ENCODE measurements at regions not wholly inside any gene's neighbourhood (a gene's known extent, or its start where the extent isn't known, plus 50 kb on each side); places are given as distances from the start of the nearest gene placed in this dataset.

- peaks cover 8% of the 10 kb centered on the region for H3K4me1 Mint-ChIP-seq
- TF ChIP-seq, protein P1, sequence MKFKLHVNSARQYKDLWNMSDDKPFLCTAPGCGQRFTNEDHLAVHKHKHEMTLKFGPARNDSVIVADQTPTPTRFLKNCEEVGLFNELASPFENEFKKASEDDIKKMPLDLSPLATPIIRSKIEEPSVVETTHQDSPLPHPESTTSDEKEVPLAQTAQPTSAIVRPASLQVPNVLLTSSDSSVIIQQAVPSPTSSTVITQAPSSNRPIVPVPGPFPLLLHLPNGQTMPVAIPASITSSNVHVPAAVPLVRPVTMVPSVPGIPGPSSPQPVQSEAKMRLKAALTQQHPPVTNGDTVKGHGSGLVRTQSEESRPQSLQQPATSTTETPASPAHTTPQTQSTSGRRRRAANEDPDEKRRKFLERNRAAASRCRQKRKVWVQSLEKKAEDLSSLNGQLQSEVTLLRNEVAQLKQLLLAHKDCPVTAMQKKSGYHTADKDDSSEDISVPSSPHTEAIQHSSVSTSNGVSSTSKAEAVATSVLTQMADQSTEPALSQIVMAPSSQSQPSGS (CRISPR knock-in tag; IDR thresholded peaks at IDR 0.05; ENCODE audit: borderline replicate concordance, low read depth): no peak
- TF ChIP-seq CTCF (IDR thresholded peaks at IDR 0.05) (no peak), HMGA2 (CRISPR knock-in tag; IDR thresholded peaks at IDR 0.05) (no peak)
- TF ChIP-seq, protein P2, sequence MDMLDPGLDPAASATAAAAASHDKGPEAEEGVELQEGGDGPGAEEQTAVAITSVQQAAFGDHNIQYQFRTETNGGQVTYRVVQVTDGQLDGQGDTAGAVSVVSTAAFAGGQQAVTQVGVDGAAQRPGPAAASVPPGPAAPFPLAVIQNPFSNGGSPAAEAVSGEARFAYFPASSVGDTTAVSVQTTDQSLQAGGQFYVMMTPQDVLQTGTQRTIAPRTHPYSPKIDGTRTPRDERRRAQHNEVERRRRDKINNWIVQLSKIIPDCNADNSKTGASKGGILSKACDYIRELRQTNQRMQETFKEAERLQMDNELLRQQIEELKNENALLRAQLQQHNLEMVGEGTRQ (CRISPR knock-in tag; IDR thresholded peaks at IDR 0.05): no peak
- ChIA-PET CTCF (interaction anchor here (2.4 kb wide), 1 partner anchor 12 kb away, joined by 10 read pairs; no protein-coding TSS in a partner anchor), POLR2A (interaction anchor here (0.6 kb wide), 1 partner anchor 260 kb away, joined by 4 read pairs; no protein-coding TSS in a partner anchor)
- ATAC-seq: no peak
- H3K27ac Mint-ChIP-seq: no peak overlapping the region
- peaks cover 4% of the 10 kb centered on the region for H3K9me3 Mint-ChIP-seq
- no peaks in the 10 kb centered on the region for H3K27me3 Mint-ChIP-seq (ENCODE audit: low read depth)
- H3K4me3 Mint-ChIP-seq: no peak overlapping the region
- no peak for DNase-seq (ENCODE audit: low spot score)
- H3K36me3 Mint-ChIP-seq: peaks cover 4% of the 10 kb centered on the region
These were observed 199.5 kb downstream of the NDFIP2 start for GRCh38 chr13:79680485-79680884.

DNA sequence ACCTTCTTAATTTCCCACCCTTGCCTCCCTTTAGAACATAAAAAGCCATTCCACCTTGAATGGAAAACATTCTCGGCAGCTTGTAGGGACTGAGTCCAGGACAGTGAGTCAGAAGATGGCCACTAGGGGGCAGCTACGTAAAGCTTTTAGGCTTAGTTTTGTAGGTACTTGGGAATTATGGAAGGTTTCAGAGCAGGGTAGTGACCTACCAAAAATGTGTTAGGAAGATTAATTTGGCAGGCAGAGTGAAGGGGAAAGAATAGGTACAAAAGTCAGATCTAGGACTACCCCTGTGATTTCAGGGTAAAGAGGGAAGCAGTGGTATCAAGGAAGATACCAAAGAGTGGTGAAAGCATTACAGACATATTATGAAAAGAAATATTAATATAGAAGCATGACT, 198.4 kb downstream of the NDFIP2 start:
- peaks cover 8% of the 10 kb centered on the region for H3K4me1 Mint-ChIP-seq
- TF ChIP-seq GTF2I (CRISPR knock-in tag; conservative IDR thresholded peaks at IDR 0.05) (peak; percentile 79; the same call in 1 of the 2 replicates), CTCF (IDR thresholded peaks at IDR 0.05) (peak; percentile 93), E2F4 (CRISPR knock-in tag; IDR thresholded peaks at IDR 0.05; ENCODE audit: borderline replicate concordance, low read depth) (no peak)
- ChIA-PET POLR2A (no interaction called here), CTCF (interaction anchor here (0.6 to 2.4 kb wide), 17 partner anchors 9 to 1338 kb away, joined by 3 to 10 read pairs (median 4); partner anchors contain the start of gene SPRY2)
- peaks cover 4% of the 10 kb centered on the region for H3K9me3 Mint-ChIP-seq
- no peak overlapping the region for H3K4me3 Mint-ChIP-seq
- H3K27ac Mint-ChIP-seq: no peak overlapping the region
- peak; percentile 79 for DNase-seq (ENCODE audit: low spot score)
- no peaks in the 10 kb centered on the region for H3K27me3 Mint-ChIP-seq (ENCODE audit: low read depth)
- peak; percentile 74 for ATAC-seq
- H3K36me3 Mint-ChIP-seq: peaks cover 4% of the 10 kb centered on the region

- H3K4me1 Mint-ChIP-seq: peaks cover 13% of the 10 kb centered on the region
These were observed 197.1 kb downstream of the NDFIP2 start for GRCh38 chr13:79678100-79678499.

DNA sequence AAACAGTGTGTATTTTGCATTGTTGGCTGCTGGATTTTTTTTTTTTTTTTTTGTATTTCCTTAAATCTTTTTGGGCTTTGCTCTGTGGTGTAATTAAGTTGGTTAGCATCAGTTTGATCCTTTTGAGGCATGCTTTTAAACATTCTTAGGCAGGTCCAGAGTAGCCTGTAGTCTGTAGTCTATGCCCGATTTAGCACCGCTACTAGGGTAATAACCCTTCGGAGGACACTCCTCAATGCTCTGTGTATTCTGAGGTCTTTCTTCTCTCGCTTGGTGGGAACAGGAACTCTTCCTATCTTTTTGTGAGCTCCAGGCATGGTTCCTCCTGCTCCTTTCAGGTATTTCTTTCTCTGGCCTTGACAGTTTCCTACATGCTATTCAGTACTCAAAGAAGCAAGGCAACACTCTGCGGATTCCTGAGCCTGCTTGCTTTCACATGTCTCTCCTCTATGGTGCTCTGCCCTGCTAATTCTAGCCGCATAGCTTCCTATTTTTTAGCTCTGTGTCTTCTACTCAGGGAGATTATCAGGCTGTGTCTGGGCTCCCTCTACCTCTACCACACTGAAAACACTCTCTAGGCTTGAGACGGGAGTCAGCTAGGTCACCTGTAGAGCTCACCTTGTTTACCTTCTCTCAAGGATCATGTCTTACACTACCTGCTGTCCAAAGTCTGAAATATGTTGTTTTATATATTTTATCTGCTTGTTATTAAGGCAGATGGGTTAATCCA, 195.1 kb downstream of the NDFIP2 start:
- Mint-ChIP-seq H3K4me3 (no peak overlapping the region), H3K36me3 (no peaks in the 10 kb centered on the region), H3K27ac (no peak overlapping the region), H3K9me3 (no peaks in the 10 kb centered on the region), H3K4me1 (peaks cover 15% of the 10 kb centered on the region), H3K27me3 (ENCODE audit: low read depth) (no peaks in the 10 kb centered on the region)
- no peak for DNase-seq (ENCODE audit: low spot score)
- POLR2A ChIA-PET: no interaction called here
- CTCF ChIA-PET: interaction anchor here (0.5 to 1.0 kb wide), 3 partner anchors 252 to 628 kb away, joined by 3 to 6 read pairs (median 6); no protein-coding TSS in a partner anchor
- ATAC-seq: peak; percentile 43
- TF ChIP-seq JAZF1 (CRISPR knock-in tag; IDR thresholded peaks at IDR 0.05) (no peak), E2F1 (CRISPR knock-in tag; IDR thresholded peaks at IDR 0.05) (no peak), SOX15 (CRISPR knock-in tag; IDR thresholded peaks at IDR 0.05) (no peak), ZNF416 (CRISPR knock-in tag; IDR thresholded peaks at IDR 0.05) (no peak), SP1 (CRISPR knock-in tag; conservative IDR thresholded peaks at IDR 0.05) (no peak), JUN (CRISPR knock-in tag; IDR thresholded peaks at IDR 0.05) (no peak), RELA (CRISPR knock-in tag; IDR thresholded peaks at IDR 0.05; ENCODE audit: borderline replicate concordance) (no peak), MAX (CRISPR knock-in tag; IDR thresholded peaks at IDR 0.05) (no peak)

More at GRCh38 chr13:79678100-79678499, 197.1 kb downstream of the NDFIP2 start:
- CTCF ChIA-PET: interaction anchor here (1.5 to 2.4 kb wide), 3 partner anchors 9 to 1339 kb away, joined by 6 to 10 read pairs (median 10); no protein-coding TSS in a partner anchor
- DNase-seq (ENCODE audit: low spot score): no peak
- Mint-ChIP-seq H3K9me3 (peaks cover 4% of the 10 kb centered on the region), H3K36me3 (peaks cover 4% of the 10 kb centered on the region), H3K27me3 (ENCODE audit: low read depth) (no peaks in the 10 kb centered on the region), H3K27ac (no peak overlapping the region), H3K4me3 (no peak overlapping the region)
- no peak for ATAC-seq
- POLR2A ChIA-PET: no interaction called here
- TF ChIP-seq NFYB (CRISPR knock-in tag; conservative IDR thresholded peaks at IDR 0.05; ENCODE audit: low read depth): no peak
- TF ChIP-seq NR3C1 (CRISPR knock-in tag; conservative IDR thresholded peaks at IDR 0.05; ENCODE audit: low read depth): no peak
- no peak for TF ChIP-seq ZNF219 (CRISPR knock-in tag; IDR thresholded peaks at IDR 0.05; ENCODE audit: borderline replicate concordance)
